Right ventricle myocardium superior (tissue), 1 donor: ENCODE measurements at regions not wholly inside any gene's neighbourhood (a gene's known extent, or its start where the extent isn't known, plus 50 kb on each side); places are given as distances from the start of the nearest gene placed in this dataset.

ENCODE experiments used
- ATAC-seq: fragments of 200-7000 bp; cut with Tn5 transposase; one replicate; pipeline ENCODE4 v1.9.1; 2020; ENCODE audit warnings: mild to moderate bottlenecking; ENCODE audit not compliant: poor library complexity
- DNase-seq: peaks from one replicate; pipeline ENCODE4 v3.0.0-alpha.2; 2020
- intact Hi-C: fragments of 100-400 bp; cut with DNase I; formaldehyde crosslinking; loops from one replicate; pipeline ENCODE4 v1.11.2; 2022
- donor health status: DM: no; HTN: yes; CAD: no; lungs with severe emphysema.

DNA sequence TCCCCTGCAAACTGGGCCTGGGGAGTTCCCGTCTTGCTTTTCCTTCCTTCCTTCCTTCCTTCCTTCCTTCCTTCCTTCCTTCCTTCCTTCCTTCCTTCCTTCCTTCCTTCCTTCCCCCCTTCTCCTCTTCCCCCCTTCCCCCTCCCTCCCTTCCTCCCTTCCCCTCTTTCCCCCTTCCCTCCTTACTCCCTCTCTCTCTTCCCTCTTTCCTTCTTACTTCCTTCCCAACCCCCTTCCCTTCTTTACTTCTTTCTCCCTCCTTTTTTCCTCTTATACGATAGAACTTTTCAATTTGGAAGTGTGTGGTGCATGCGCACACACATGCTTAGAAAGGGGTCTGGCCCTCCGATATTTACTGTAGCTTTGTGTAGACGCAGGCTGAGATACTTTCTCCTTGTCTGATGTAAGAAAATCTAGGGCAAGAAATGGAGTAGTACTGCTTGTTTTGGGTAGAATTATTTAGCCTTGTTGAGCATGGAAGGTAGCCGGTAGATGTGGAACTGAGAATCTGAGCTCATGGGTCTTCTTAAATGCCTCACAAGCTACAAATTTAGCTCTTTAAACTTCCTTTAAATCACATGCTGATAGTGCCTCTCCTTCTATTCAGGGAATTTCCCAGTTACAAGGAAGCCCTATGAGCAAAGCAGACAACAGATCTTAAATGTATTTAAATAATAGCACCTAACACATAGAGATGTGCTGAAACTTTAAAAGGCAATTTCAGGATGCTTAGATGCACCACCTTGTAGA lies 189.6 kb downstream of the GPAT3 start:
- DNase-seq (no peak), ATAC-seq (no peak)
- intact Hi-C loops: no loop called here

DNA sequence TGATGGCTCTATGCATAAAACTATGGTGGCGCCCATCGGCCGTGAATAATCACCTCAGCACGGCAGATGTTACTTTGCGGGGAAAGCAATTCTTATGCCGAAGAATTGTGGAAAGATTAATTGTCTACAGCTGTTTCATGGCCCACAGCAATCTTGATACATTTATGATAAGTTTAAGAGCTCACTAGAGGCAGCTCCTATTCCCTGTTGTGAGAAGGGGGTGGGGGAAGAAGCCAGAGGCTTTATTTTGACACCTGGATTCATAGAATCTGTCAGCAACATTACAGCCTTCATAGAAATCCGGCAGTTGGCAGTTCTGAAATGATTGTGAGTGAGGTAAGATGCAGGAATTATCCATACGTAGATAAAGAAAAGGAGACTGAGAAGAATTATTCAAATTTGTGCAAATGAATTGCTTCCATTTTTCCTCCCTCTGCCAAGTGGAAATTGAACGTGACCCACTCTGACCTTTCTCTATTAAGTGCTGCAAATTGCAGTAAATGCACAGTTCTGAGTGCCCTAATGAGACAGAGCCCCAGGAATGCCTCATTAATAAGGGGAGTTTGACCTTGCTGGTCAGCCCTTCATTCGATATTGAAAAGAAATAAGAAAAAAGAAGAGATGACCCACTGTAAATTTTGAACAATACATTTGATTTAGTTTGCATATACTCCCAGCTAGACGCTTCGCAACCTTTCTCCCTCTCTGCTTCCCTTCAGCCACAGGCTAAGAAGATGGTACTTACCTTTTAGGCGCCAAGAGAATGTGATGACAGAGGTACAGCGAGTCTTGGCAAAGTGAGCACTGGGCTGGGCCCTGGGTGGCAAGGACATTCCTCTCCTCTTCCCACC lies 188.8 kb downstream of the GPAT3 start:
- no peak for ATAC-seq
- intact Hi-C loops: no loop called here
- no peak for DNase-seq

DNA sequence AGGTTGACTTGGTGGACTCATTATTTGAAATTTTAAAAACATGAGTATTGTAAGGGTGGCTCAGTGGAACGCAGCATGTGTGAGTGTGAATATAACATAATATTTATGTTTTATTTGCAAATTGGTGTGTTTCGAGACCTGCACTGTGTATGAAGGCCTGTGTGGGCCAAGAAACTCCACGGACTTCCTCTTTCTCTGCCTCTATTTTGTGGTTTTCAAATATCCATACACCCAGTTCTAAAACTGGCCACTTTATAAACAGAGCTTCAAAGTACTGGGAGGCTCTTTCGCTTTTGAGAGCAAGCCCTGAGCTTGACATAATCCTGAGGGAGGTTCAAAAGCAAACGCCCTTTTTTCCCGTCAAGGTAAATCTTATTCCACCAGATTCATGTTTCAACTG lies 187.7 kb downstream of the GPAT3 start:
- ATAC-seq (no peak), DNase-seq (no peak)
- intact Hi-C loops: no loop called here

DNA sequence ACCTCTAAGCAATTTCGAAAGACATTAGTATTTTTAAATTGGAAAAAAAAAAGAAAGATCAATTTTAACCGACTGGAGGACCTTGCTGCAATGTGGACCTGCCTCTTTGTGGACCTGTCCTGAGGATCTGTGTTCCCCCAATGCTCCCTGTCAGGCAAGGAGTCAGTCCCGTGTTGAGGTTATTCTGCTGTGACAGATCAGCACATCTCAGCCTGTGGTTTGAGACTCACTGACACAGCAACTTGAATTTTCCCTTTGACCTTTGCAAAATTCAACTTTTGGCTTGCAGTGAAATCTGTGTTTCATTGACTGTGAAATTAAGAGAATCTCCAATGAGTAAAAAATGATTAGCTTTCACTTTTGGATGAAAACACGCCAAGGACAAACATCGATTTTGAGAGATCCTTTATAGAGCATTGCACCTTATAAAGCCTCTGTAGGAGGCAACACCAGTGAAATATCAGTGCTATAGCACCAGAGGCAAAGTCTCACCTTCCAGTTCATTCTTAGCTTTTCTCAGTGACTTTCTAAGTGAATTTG lies 186.9 kb downstream of the GPAT3 start:
- DNase-seq (no peak), ATAC-seq (no peak)
- intact Hi-C loops: no loop called here

DNA sequence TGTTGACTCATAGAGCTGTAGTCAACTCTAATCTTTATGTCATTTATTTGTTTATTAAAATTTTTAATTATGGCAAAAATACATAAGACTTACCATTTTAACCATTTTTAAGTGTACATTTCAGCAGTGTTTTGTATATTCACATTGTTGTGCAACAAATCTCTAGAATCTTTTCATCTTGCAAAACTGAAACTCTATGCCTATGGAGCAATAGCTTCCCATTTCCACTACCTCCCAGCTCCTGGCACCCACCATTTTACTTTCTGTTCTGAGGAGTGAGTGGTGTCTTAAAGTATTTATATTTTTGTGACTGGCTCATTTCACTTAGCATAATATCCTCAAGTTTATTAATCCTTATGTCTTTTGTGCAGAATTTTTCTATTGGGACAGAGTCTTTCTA lies 181.0 kb downstream of the GPAT3 start:
- ATAC-seq (no peak), DNase-seq (no peak)
- intact Hi-C loops: no loop called here

DNA sequence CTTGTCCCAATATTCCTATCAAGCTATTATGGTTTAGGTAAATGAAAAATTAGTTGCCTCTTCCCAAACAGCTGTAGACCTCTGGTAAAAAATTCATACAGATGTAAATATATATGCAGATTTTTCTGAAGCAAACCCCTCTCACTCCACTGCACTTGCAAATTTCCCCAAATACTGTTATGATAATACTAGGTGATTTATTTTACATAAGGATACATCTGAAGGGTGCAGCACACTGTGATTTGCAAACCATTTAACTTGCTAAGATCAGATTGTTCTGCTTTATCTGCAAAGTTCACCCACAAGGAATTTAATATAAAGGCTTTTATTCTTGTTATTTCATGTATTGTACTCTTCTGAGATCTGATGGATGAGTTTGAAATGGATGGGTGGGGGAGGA lies 177.0 kb downstream of the GPAT3 start:
- intact Hi-C loops: no loop called here
- ATAC-seq: no peak
- no peak for DNase-seq

DNA sequence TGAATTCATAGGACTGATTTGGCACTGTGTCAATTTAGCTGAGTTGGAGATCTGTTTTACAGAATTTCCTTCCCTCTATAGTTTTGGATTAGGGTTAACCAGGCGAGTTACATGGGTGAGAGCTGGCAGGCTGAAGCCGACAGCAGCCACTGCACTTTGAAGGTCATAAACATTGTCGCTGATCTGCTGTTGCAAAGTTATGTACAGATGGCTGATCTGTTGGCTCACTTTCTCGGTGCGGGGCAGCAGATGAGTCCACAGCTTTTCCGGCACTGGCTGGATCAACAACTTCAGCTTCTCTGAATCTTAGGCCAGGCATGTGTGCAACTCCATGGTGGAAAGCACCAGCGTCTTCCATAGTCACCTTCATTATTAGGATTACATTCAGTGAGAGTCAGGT lies 173.7 kb downstream of the GPAT3 start:
- no peak for ATAC-seq
- no peak for DNase-seq
- intact Hi-C loops: no loop called here

DNA sequence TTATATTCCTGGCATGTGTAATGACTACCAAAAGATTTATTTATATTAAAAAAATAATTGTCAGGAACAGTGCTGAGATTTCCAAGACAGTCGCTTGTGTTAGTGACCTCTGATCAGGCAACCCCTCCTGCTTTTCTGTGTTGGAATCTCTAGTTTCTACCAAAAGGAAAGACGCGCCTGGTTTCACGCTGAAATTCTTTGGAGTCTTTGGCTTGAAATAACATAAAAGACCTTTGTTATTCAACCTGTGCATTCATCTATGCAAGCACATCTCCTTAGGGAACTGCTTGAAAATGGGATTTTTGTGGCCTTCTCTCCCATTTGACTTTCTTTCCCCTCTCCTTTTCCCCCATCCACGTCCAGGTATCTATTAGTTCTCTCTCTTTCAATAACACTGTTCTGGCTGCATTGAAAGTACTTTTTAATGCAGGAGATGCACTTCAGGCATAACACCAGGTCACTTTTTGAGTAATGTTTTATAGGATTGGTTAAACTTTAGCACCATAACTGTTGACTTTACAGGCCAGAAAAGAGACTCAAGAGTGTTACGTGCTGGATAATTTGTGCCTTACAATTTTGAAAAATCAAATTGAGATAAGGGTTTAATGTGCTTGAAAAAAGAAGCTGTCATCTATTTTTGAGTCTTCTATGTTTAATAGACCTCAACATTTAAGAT lies 172.7 kb downstream of the GPAT3 start:
- ATAC-seq (no peak), DNase-seq (no peak)
- intact Hi-C loops: no loop called here

DNA sequence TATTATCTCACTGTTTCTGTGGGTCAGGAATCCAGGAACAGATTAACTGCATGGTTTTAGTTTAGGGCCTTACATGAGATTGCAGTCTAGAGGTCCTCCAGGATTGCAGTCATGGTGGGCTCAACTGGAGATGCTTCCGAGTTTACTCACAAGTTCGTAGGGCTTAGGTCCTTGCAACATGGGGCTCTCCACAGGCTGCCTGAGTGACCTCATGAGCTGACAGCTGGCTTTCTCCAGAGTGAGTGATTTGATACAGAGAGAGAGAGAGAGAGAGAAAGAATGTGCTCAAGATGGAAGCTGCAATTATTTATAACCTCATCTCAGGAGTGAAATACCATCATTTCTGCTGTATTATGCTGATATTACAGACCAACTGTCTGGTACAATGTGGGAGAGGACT lies 168.9 kb downstream of the GPAT3 start:
- DNase-seq: no peak
- ATAC-seq: no peak
- intact Hi-C loops: no loop called here

DNA sequence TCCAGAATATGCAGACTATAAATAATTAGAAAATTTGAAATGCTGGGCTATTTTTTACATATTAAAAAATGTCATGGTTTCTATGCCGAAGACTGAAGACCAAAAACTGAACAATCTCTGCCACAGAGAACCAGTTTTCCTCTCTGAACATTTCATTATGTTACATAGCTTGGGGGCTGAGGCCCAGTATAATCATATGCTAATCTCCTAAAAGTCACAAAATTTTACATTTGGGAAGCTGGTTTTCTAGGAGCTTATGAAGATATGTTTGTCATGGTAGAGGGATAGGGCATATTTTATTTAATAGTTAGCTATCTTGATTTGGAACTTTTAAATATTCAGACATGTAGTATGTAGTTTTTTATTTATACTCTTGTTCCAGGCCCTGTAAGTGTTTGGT lies 167.8 kb downstream of the GPAT3 start:
- intact Hi-C loops: no loop called here
- no peak for ATAC-seq

DNA sequence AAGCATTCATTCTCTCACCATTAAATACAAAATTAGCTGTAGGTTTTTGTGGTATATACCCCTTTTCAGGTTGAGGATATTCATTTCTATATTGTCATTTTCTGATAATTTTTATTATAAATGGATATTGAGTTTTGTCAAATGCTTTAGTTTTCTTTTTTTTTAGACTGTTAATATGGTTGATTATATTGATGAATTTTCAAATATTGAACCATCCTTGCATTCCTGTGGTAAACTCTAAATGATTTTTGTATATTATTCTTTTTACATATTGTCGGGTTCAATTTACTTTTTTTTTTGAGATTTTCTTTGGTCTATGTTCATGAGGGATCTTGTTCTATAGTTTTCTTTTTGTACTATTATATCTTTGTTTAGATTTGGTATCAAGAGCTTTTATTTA lies 165.1 kb downstream of the GPAT3 start:
- ATAC-seq: no peak
- intact Hi-C loops: no loop called here
- DNase-seq: no peak

More for the DNA sequence above, 167.8 kb downstream of the GPAT3 start:
- DNase-seq: no peak

DNA sequence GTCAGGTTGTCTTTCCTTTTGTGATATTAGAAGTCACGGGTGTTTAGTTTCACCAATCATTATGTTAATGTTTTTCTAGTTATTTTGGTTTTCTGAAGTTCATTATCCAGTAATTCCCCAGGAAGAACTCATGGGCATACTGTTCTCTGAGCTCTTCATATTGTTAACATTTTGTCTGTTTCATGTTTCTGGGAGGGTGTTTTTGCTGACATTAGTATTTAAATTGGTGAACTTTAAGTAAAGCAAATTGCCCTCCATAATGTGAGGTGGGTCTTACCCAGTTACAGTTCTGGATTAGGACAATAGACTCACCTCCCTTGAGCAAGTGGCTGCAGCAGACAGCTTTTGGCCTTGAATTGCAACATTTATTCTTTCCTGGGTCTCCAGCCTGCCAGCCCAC lies 163.4 kb downstream of the GPAT3 start:
- ATAC-seq (no peak), DNase-seq (no peak)
- intact Hi-C loops: no loop called here

DNA sequence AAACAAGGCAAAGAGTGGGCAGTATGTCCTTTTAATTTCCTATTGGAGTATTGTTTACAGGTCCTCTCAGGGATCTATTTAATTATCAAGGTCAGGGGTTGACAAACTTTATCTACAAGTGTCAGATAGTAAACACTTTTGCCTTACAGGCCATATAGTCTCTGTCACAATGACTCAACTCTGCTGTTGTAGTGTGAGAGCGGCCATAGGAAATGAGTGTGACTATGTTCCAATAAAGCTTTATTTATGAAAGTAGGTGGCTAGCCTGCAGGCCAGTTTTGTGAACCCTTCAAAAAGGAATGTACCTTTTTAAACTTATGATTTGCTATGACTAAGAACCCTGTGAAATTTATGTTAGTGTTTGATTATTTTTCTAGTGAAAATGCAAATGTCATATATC lies 156.1 kb downstream of the GPAT3 start:
- intact Hi-C loops: no loop called here
- no peak for ATAC-seq
- no peak for DNase-seq

DNA sequence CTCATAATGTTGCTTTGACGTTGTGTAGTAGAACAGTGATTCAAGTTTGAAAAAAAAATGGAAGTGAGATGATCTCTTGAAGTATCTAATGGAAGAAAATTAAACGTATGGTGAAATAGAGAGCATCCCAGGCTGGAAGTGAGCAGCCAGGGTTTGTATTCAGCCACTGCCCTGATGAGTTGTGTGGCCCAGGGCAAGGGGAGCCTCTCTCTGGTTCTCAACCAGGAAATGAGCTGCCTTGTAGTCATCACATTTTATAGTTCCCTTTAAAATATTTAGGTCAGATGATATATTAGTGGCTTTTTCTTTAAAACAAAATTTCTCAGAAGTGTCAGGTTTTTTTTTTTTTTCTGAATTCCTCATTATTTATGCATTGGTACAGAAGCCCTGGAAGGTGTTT lies 150.3 kb downstream of the GPAT3 start:
- no peak for ATAC-seq
- no peak for DNase-seq
- intact Hi-C loops: no loop called here

DNA sequence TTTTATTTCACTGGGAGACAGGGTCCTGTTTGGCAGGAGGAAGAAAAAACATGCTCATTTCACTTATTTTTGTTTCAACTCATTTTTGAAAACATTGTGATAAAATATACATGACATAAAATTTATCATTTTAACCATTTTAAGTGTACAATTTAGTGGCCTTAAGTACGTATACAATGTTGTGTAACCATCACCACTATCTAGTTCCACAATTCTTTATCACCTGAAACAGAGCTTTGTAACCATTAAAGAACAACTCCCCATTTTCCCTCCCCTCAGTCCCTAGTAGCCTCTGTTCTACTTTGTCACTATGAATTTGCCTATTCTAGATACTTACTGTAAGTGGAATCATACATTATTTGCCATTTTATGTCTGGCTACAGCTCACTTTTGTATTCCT lies 143.8 kb downstream of the GPAT3 start:
- no peak for ATAC-seq
- DNase-seq: no peak
- intact Hi-C loops: no loop called here

DNA sequence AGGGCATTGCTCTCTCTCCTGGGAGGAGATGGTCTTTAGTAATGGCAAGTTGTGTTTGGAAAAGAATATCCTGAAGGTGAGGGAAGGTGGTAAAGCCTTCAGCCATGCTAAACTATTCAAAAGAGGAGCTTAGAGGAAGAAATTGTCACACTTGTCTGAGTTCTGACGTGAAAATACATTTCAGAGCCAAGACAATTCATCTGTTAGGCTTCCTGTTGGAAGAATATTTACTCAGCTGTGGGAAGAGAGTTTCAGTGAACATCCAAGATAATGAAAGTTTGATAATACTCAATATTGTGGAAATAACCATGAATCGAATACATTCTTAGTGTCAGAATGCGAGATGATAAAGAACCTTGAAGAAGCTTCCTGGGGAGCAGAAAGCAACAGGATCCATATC lies 143.3 kb downstream of the GPAT3 start:
- intact Hi-C loops: no loop called here

DNA sequence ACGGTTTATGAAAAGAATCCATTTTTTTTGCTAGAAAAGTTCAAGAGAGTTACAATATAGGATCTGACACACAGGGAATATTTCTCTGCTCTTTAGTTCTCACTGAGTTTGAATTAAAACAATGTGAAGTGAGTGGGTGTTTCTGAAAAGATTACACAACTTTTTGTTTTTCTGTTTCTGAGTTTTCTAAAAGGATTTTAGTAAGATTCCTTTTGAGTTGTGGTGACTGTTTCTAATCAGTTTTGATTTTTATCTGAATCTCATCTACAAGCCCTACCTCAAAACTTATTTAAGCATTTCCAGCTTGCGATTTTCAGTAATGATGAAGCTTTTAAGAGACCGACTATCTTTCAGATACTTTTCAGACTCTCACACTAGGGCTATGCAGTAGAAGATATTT lies 141.7 kb downstream of the GPAT3 start:
- DNase-seq: no peak
- no peak for ATAC-seq
- intact Hi-C loops: no loop called here

More for the DNA sequence above, 143.3 kb downstream of the GPAT3 start:
- DNase-seq: no peak
- no peak for ATAC-seq

DNA sequence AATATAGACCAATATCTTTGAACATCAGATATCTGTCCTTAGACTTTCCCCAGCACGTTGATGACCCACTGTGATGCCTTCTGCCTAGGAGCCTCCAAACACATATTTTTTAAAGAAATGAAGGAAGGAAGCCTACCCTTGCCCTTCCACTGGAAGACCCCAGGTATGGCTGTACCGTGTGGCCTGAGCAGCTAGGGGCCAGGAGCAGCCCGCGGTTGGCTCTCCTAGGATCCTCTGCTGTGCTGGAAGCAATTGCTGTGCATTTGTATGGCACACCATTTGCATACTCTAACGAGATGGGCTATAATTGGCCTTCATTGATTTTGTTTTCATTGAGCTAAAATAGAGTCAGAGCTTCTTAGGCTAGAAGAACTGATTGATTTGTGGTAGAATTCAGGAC lies 128.8 kb downstream of the GPAT3 start:
- no peak for ATAC-seq
- DNase-seq: no peak
- intact Hi-C loops: no loop called here

DNA sequence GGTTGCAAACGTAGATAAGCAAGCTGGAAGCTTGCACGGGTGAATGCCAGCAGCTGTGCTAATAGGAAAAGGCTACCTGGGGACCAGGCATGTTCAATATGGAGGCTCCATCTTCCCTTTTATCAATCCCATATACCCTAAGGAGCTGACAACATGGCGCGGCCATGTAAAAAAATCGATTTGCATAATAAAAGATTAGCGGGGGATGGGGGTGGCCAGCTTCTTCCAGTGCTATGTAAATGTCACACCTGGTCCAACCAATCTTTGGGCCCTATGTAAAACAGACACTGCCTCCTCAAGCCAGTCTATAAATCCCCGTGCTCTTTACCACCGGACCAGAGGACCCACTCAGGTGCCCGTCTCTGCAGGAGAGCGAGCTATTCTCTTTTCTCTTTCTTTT lies 128.2 kb downstream of the GPAT3 start:
- ATAC-seq: no peak
- DNase-seq: no peak
- intact Hi-C loops: no loop called here

DNA sequence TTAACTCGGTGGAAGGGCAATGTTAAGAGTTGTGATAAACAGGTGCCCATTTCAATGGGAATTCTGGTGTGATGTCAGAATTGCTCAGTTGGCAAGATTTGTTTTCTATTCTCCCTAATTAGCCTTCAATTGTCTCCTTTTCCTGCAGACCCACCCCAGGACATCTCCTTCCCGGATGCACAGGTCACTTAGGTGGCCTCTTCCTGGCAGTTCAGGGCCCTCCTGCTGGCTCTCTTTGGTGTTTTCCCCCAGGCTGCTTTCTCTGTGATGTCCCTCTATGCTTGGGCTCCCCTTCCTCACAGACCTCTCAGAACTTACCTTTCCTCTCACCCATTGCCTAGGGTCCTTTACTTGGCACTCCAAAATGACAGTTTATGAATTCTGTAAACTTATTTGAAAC lies 126.3 kb downstream of the GPAT3 start:
- intact Hi-C loops: no loop called here
- DNase-seq: no peak
- ATAC-seq: no peak
